Testis (tissue), 2 donors: ENCODE measurements at regions not wholly inside any gene's neighbourhood (a gene's known extent, or its start where the extent isn't known, plus 50 kb on each side); places are given as distances from the start of the nearest gene placed in this dataset.
"Not testable (repeated sequence)": the region's sequence is repeated elsewhere in the genome, so short reads cannot be mapped to it uniquely, and the experiment has no call there.

ENCODE experiments used
- POLR2A ChIP-seq: fragments of 450-650 bp; IDR thresholded peaks from one replicate; pipeline ENCODE4 v1.6.1; 2017; ENCODE audit warnings: antibody characterized with exemption, mild to moderate bottlenecking, moderate library complexity
- TF ChIP-seq, protein P1 (sequence below), 3 experiments: fragments of 450-650 bp in 2 of 3; fragments of 200-600 bp in 1 of 3; sonication (generic) in 1 of 3; IDR thresholded peaks; one replicate each; pipeline ENCODE4 v1.5.1; 2016 to 2019; ENCODE audit warnings: antibody characterized with exemption in 3 of 3, mild to moderate bottlenecking in 2 of 3, moderate library complexity in 1 of 3

DNA sequence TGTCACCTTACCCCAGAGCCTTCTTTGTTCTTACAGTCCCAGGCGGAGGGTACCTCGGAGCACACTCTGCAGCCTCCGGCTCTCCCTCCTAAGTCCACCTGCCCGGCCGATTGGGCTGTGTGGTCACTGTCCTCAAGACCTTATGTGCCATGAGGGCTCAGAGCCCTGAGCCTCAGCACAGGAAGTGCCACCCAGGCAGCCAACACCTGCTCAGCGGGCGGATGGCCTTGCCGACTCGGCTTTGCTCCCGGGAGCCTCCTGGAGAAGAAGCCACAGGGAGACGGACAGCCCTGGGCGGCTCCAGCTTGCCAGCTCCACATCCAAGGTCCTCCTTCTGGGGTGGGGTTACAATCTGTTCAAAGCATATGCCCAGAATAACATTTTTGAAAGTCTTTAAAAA is 4439.2 kb upstream of the TPTE start:
- TF ChIP-seq, protein P1, sequence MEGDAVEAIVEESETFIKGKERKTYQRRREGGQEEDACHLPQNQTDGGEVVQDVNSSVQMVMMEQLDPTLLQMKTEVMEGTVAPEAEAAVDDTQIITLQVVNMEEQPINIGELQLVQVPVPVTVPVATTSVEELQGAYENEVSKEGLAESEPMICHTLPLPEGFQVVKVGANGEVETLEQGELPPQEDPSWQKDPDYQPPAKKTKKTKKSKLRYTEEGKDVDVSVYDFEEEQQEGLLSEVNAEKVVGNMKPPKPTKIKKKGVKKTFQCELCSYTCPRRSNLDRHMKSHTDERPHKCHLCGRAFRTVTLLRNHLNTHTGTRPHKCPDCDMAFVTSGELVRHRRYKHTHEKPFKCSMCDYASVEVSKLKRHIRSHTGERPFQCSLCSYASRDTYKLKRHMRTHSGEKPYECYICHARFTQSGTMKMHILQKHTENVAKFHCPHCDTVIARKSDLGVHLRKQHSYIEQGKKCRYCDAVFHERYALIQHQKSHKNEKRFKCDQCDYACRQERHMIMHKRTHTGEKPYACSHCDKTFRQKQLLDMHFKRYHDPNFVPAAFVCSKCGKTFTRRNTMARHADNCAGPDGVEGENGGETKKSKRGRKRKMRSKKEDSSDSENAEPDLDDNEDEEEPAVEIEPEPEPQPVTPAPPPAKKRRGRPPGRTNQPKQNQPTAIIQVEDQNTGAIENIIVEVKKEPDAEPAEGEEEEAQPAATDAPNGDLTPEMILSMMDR (IDR thresholded peaks at IDR 0.05) = not testable (repeated sequence)
- not testable (repeated sequence) for TF ChIP-seq POLR2A
